Umbilical cord (tissue), 1 donor: ENCODE measurements at regions not wholly inside any gene's neighbourhood (a gene's known extent, or its start where the extent isn't known, plus 50 kb on each side); places are given as distances from the start of the nearest gene placed in this dataset.

Experiments
- DNase-seq: peaks from one replicate; pipeline ENCODE4 v3.0.0-alpha.2; 2015; ENCODE audit warnings: low spot score

DNA sequence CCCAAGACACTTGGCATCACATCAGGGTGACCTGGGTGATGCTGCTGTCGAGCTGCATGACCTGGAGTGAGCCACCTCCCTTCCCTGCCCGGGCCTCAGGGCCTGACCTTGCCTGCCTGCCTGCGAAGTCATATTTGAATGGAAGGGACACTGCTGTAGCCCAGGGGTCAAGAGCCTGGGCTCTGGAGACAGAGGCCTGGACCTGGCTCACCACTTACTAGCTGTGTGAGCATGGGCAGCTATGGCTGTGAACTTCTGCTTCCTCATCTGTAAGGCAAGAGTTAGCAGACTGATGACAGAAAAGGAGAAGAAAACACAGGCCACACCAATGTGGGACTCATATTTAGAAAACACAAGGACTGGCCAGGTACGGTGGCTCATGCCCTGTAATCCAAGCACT, 118.7 kb downstream of the ZFP36L2 start:
- no peak for DNase-seq

DNA sequence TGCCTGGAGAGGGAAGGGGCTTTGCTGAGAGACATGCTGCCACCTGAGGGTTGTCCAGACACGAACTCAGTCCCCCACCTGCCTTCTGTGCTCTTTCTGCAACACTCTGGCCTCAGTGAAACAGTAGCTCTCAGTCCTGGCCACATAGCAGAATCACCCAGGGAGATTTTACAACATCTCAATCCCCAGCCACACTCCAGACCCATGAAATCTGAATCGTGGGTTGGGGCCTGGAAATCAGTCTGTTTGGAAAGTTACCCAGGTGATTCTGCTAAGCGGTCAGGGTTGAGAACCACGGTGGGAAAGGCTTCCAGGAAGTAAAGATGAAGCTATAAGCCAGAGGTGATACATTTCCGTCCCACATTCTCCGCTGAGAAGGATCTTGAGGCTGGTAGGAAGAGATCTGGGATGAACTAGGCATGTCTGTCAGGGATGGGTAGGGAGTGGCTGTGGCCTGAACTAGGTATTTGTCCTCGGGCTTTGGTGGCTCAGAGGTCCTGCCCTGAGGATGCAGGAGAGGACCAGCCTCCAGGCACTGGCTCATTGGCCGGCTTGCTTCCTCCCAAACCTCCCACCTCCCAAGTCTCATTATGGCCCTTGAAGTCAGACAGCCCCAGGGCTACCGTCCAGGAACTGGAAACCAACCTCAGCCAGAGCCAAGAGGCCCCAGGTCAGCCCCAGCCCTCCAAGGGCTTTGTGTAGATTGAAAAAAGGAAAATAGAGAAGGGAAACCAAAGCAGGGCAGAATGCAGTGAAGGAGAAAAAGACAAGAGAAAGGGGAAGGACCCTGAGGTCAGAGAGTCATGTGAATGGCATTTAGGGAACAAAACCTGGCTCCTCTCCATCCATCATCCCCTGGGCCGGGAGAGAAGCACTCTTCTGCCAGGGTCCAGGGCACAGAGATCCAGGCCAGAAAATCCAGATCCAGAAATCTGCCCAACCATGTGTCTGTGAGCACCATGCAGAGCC, 119.6 kb downstream of the ZFP36L2 start:
- DNase-seq, result peak; percentile 57

DNA sequence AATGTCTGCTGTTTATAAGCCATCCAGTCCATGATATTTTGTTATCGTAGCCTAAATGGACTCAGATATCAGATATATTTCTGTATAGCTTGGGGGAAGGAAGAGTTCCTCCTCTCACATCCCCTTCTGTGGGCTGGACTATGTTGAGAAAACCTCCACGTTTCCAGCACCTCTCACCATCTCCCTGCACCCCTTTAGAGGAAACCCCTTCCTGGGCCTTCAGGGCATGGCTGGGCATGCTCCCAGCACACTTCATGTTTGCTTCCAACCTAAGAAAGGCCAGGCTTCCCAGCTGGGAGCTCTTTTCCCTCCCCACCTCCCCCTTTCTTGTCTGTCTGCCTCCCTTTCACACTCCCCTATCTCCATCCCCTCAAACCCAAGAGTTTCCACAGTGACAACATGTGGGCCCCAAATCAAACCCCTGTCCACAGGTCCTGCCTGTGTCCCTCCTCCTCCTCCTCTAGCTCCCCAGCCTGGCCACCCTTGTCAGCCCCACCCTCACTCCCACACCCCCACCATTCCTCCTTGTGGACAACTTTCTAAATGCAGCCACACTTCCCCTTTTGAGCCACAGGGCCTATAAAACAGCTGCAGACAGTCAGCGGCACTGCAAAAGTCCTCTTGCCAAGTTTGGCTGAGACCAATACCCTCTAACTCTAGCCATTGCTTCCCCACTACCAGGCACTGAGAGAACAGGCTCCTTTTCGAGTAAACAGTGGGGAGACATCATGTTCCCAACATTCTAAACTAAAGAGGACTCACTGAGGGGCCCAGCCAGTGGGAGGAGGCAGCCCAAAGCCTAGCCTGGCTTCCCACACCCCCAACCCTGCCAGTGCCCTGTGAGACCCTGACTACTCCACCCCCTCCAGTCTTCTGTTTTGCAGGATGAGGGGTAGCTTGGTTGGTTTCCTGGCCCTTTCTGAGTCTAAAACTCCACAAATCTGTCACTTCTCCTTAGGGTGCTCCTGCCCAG, 120.5 kb downstream of the ZFP36L2 start:
- DNase-seq, result peak; percentile 79

DNA sequence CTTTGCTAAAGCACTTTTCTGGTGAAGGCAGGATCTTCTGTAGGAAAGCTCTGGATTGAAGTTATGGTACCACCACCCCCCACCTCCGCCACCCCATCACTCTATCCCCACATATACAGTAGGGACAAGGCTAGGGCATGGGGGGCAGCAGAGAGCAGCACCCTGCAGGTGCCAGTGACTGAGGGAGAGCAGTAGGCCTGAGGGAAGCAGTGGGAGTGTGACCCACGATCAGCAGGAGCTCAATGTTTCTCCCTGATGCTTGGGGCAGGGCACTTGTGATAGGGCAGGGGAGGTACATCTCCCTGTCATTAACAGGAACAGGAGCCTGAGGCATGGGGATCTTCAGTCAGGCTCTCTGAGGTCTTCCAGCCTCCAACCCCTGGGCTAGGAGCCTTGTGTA, 121.6 kb downstream of the ZFP36L2 start:
- DNase-seq, result no peak

DNA sequence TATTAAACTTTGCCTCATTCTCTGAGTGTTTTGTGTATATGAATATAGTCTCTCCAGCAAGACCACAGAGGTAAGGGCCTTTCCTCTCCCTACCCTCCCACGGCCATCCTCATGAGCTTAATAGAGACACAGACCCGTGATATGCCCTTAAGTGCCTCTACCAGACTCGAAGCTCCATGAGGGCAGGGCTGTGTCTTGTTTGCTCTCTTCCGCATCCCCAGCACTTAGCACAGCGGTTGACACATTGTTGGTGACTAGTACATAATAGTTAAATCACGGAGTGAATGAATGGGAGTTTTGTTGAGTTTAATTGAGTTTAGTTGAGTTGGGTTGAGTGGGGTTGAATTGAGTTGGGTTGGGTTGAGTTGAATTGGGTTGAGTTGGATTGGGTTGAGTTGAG, 122.3 kb downstream of the ZFP36L2 start:
- DNase-seq, result no peak

DNA sequence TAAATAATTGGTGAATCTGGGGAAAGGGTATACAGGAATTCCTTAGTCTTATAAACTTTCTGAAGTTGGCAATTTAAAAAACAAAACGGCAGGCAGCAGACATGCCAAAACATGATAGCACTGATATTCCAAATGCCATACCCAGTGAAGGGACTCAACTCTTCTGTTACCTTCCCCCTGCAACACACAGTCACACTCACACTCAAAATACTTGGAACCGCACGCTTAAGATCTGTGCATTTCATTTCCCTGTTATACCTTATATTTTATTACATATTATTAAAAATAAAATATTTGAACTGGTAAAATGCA, 123.4 kb downstream of the ZFP36L2 start:
- no peak for DNase-seq

DNA sequence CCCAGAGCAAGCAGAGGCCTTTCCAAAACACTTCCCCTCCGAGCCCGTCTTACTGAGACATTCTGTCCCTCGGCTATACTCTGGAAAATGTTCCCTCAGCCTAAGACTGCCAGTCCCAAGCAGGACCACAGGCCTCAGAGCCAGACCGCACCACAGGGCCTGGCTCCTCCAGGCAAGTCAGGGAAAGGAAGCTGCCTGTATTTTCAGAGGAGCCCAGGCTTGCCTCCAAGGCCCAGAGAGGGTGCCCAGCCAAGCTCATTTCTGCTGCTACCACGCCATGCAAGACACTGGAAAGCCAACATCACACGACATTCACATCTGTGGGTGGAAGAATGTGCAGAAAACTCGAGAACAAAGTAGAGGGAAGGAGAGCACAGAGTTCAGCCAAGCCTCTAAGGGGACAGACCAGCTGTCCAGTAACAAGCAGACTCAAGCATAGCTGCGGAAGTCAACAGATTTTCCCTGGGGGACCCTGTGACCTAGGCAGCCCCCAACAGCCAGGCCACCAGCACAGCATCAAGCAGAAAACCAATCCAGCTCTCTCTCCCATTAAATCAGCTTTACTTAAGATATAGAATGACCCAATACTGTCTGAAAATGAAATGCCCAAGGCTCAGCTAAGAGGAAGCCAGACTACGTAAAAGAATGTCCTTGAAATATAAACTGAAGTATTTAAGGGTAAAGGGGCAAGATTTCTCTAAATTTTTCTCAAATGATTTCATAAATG, 123.9 kb downstream of the ZFP36L2 start:
- peak; percentile 62 for DNase-seq

DNA sequence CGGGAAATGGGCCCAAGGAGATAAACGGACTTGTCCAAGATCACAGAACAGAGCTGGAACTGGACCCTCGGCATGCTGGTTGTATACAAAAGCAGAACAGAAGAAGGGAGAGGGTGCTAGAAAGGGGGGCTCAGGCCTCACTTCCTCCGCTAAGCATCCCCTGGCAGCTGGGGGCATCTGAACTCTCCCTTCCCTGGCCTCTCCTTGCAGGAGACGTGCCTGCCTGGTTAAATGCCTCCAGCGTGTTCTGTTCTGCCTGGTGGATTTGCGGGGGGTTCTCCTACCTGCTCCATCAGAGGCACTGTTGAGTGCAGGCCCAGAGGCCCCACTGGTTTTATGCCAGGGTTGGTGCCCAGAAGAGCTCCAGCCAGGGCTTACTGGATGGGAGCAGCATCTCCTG, 124.7 kb downstream of the ZFP36L2 start:
- DNase-seq, result no peak

DNA sequence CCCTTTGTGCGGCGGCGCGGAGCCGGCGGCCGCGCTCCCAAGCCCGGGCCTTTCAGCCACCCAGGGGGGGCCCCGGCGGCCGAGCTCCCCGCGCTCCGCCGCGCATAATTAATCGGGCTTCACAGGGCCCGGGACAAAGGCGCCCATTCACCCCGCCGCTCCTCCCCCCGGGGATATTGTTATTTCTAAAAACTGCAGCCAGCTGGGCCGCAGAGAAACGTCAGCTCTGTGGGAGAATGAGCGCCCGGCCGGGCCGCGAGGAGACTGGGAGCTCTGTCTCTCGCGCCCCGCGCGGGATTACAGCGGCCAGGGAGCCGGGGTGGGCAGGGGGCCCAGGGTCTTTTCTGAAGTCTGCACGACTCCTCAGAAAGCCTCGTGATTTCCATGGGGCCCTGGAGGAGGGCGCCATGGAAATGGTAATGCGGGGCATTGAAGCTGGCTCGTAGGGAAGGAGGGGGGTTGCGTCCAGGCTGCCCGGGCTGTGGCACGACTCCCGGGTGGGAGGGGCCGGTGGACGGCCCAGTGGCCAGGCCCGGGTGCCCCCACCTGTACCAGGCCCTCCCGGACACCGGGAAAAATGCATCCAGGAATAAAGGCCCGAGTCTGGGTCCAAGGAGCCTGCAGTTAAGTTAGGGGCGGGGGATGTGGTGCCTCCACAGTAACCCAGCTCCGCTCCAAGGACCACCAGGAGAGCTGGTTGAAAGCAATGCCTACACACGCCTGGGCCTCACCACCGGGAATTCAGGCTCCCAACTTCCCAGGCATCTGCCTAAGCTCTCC, 125.3 kb downstream of the ZFP36L2 start:
- peak; percentile 57 for DNase-seq

DNA sequence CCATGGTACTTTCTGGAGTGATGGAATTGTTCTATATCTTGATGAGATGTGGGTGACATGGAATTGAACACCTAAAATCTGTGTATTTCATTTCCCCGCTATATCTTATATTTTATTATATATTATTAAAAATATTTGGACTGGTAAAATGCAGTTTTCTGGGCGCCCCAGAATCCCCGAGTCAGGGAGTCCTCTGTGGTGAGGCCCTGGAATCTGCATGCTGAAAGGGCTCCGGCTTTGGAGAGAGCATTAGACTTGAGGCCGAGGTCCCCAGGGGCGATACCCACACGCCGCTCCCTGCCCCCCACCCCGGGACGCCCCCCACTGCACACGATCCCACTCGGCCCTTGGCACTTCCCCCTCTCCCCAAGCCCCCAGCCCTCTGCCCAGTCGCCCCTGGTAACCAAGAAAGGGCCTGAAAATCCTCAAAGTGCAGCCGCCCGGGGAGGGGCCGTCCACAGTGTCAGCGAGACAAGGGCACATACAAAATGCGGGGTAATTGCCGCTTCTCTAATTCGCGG, 126.0 kb downstream of the ZFP36L2 start:
- no peak for DNase-seq

DNA sequence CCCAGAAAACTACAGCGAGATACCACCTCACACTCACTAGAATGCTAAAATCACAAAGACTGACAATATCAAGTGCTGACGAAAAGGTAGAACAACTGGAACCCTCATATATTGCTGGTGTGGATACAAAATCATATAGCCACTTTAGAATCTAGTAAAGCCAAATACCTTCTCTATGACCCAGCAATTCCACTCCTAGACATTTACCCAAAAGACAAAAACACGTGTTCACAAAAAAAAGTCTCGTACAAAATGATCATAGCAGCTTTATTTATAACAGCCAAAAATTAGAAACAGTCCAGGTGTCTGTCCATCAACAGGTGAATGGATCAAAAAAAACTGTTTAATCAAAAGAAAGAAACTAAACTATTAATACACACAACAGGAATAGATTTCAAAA, 126.6 kb downstream of the ZFP36L2 start:
- DNase-seq, result no peak

DNA sequence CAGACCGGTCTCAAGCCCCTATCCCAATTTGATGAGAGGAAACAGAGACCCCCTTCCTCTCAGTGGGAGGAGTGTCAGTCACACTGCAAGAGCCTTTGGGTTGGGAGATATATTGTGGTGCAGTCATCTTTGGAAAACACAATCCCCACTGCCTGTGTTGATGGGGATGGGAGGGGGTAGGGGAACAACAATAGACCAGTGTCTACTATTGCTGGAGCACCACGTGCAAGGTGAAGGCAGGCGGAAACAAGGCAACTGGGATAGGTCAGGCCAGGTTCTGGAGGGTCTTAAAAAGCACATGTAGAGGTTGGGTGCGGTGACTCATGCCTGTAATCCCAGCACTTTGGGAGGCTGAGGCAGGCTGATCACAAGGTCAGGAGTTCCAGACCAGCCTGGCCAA, 127.9 kb downstream of the ZFP36L2 start:
- DNase-seq, result no peak

DNA sequence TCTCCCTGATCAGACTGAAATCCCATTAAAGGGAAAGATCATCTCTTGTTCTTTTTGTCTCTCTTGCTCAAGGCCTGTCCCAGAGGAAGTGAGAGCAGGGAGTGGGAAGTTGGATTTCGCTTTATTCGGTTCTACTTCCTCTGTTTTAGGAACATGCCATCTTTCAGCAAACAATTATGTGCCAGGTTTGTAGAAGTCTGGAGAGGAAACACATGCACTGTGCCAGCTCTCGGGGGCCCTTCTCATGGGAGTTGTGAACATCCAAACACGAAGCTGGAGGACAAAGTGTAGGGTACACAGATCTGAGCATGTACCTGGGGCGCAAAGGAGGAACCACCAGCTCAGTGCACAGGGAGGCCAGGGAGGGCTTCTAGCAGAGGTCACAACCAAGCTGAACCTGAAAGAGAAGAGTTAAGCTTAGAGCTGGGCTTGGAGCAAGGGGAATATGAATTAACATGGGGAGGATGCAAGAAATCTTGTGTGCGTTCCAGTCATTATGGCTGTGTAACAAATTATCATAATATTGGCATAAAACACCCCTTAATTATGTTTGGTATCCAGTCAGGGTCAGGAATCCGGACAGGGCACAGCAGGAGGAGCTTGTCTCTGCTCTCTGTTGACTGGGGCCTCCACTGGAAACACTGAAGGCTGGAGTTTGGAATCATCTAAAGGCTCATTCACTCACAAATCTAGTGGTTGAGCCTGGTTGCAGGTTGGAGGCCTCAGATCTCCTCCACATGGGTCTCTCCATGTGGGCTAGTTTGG, 128.6 kb downstream of the ZFP36L2 start:
- peak; percentile 52 for DNase-seq

DNA sequence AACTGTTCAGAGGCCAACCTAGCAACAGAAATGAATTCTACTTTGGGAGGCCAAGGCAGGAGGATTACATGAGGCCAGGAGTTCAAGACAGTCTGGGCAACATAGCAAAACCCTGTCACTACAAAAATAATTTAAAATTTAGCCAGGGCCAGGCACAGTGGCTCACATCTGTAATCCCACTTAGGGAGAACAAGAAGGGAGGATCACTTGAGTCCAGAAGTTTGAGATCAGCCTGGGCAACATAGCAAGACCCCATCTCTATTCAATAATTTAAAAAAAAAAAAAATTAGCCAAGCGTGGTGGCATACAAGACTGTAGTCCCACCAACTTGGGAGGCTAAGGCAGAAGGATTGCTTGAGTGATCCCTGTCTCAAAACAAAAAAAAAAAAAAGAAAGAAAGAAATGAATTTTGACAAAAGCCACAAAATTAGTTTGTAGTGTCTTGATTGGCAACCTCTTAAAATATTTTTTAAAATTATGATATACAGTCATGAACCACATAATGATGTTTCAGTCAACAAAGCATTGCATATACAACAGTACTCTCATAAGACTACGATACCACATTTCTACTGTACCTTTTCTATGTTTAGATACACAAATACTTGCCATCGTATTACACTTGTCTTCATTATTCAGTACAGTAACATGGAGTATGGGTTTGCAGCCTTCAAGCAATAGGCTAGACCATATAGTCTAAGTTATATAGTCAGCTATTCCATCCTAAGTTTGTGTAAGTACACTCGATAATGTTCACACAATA, 130.7 kb downstream of the ZFP36L2 start:
- DNase-seq, result no peak

DNA sequence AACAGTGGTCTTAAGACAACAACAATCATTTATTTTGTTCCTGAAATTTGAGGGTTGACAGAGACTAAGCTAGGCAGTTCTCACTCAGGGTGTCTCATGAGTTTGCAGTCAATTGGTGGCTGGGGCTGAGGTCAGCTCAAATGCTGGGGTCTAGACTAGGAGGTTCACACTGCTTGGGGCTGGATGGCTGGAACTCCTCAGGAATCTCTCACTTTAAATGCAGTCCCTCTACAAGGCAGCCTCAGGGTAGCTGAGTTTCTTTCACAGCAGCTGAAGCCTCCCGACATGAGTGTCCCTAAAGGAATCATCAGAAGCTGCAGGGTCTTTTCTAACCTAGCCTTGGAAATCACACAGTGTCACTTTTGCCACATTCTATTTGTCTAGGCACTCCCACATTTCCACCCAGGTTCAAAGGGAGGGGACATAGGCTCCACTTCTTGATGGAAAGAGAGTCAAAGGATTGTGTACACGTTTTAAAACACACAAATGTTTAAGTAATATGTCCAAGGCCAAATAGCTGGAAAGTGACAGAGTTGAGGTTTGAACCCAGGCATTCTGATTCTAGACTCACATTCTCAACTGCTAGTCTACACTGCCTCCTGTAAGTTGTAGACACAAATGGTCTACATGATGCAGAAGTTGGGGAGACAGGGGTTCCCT, 133.8 kb downstream of the ZFP36L2 start:
- no peak for DNase-seq

DNA sequence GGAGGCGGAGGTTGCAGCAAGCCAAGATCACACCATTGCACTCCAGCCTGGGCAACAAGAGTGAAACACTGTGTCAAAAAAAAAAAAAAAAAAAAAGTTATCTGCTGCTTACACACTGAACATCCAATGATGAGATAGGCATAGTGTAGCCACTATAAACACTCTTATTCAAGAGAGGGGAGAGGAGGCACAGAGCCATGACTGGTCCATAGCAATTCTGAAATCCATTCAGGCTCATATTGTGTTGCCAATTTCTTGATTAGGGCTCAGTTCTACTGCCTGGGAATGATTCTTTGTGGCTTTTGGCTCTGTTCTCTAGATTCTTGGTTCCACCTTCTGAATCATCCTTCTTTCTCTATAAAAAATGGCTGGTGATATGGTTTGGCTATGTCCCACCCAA, 136.1 kb downstream of the ZFP36L2 start:
- no peak for DNase-seq

DNA sequence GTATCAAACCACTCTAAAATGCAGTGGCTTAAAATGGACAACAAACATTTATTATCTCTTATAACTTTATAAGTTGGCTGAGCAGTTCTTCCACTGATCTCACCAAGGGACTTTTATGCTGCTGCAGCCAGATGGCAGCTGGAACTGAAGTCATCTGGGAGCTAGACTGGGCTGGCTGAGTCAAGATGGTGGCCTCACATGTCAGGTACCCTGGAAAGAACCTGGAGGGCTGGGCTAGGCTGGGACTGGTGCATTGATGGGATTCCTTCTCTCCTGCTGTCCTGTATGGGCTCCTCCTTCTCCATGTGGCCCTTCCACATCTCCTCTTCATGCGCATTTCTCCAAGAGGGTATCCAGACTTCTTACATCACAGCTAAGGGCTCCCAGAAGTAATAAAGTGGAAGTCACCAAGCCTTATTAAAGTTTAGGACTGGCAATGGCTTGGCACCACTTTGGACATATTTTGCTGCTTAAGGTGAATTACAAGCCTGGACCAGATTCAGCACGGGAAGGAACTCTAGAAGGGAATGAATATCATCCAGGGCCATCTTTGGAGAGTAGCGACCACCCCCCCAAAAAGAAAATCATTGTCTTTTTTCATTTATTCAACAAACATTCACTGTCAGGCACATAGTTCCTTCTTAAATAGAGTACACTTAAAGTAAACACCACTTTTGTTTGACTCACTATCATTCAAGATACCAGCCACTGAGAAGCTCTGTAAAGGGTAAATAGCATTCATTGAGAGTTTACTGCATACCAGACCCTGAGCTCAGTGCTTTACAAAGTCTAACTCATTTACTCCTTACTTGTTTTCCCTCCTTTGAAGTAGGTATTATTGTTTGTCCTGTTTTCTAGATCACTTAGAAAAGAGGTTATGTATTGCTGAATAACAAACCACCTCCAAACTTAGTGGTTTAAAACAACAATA, 138.0 kb downstream of the ZFP36L2 start:
- no peak for DNase-seq

DNA sequence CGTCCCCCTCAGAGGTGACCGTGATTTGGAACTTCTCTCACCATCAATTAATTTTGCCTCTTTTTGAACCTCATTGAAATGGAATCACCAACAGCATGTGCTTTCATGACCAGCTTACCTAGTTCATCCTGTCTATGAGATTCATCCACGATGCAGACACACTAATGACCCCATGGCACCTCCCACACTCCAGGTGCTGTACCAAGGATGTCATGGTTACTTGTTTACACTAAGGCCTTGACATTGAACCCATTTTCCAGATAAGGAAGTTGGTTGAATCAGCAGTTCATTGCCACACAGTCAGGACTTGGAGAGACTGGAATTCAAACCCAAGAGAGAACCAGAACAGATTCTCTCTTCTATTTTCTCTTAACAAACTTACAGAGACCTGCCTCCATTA, 139.0 kb downstream of the ZFP36L2 start:
- no peak for DNase-seq
